ENCODE measurements at regions not wholly inside any gene's neighbourhood (a gene's known extent, or its start where the extent isn't known, plus 50 kb on each side); places are given as distances from the start of the nearest gene placed in this dataset.
"Not testable (repeated sequence)": the region's sequence is repeated elsewhere in the genome, so short reads cannot be mapped to it uniquely, and the experiment has no call there.

DNA sequence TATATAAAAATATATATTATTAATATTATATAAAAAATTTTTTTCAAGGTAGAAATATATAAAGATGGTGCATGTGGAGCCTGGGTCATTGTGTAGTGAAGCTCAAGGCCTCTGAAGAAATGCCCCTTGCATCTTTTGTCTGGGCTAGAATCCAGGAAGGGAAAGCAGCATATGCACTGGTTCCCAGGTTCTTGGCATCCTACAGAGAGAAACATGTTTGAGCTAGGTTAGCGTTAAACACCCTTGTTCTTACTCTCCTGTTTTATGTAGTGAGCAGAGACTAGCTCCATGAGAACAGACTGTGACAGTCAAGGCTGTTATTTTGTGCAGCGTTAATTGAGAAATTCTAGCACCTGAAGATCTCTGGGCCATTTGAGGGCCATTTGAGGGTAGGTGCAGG lies 116.1 kb downstream of the POM121L12 start:
- Histone ChIP-seq H3K79me2 (ENCODE audit: insufficient read depth, low read length) (no peaks in the 10 kb centered on the region), H3K27me3 (ENCODE audit: insufficient read depth, low read length) (no peaks in the 10 kb centered on the region), H3K4me1 (ENCODE audit: control insufficient read depth in 1 of 2, insufficient read depth in 2 of 2, low read length in 2 of 2) (no peaks in the 10 kb centered on the region), H3K9me2 (ENCODE audit: insufficient read depth) (no peaks in the 10 kb centered on the region), H4K20me1 (ENCODE audit: insufficient read depth) (no peaks in the 10 kb centered on the region), H3K9ac (ENCODE audit: low read length) (no peak overlapping the region), H3K27ac (ENCODE audit: low read depth, low read length) (no peak overlapping the region), H3K36me3 (ENCODE audit: control insufficient read depth in 1 of 2, insufficient read depth in 2 of 2, low read length in 2 of 2) (no peaks in the 10 kb centered on the region), H2AFZ (ENCODE audit: low read depth, low read length, poor library complexity, severe bottlenecking) (no peak overlapping the region), H3K4me3 (replicated peaks in 1 of 2; ENCODE audit: low read depth in 1 of 2, low read length in 2 of 2) (no peak overlapping the region), H3K4me2 (ENCODE audit: low read length) (no peak overlapping the region), H3K9me3 (ENCODE audit: control insufficient read depth in 1 of 2, insufficient read depth in 1 of 2, low read depth in 1 of 2, low read length in 2 of 2) (peaks cover 6 to 16% of the 10 kb centered on the region in 2 experiments; a peak in 2 of 4 replicates)
- TF ChIP-seq YY1 (IDR thresholded peaks at IDR 0.05; ENCODE audit: extremely low read depth, insufficient replicate concordance, low read depth, low read length): no peak
- no TSS peak for BruUV-seq (replicated peaks)
- RAD21 ChIA-PET (ENCODE audit: low non-redundant PET in 1 of 2, low total read pairs in 2 of 2, uncharacterized antibody in 2 of 2, unreplicated experiment in 2 of 2): no interaction called here
- intact Hi-C loops (cut with micrococcal nuclease): no loop called here
- ATAC-seq (no peak), DNase-seq (ENCODE audit: low read depth, low spot score) (no peak)
- CTCF ChIA-PET: no interaction called here
- POLR2A ChIA-PET: no interaction called here

DNA sequence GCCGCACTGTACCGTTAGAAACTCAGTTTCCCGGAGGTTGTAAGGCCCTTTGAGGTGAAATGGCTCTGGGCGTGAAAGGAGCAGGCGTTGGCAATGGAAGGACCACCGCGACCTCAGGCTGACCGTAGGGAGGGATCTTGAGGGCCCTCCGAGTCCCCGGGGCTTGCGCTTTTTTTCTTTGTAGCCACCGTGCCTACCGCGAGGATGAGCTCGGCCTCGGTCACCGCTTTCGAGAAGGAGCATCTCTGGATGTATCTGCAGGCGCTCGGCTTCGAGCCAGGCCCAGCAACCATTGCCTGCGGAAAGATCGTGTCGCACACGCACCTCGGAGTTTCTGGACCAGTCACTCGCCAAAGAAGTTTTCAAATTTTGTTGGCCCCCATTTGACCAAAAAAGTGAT lies 151.8 kb downstream of the POM121L12 start:
- H3K4me2 ChIP-seq (ENCODE audit: low read length); H2AFZ ChIP-seq (ENCODE audit: low read depth, low read length, poor library complexity, severe bottlenecking); H3K27me3 ChIP-seq (ENCODE audit: insufficient read depth, low read length); RAD21 ChIA-PET (ENCODE audit: low non-redundant PET in 1 of 2, low total read pairs in 2 of 2, uncharacterized antibody in 2 of 2, unreplicated experiment in 2 of 2); H3K79me2 ChIP-seq (ENCODE audit: insufficient read depth, low read length); H3K9ac ChIP-seq (ENCODE audit: low read length); H3K4me3 ChIP-seq (replicated peaks in 1 of 2; ENCODE audit: low read depth in 1 of 2, low read length in 2 of 2); H4K20me1 ChIP-seq (ENCODE audit: insufficient read depth); POLR2A ChIA-PET; intact Hi-C loops (cut with micrococcal nuclease); H3K4me1 ChIP-seq (ENCODE audit: control insufficient read depth in 1 of 2, insufficient read depth in 2 of 2, low read length in 2 of 2); DNase-seq (ENCODE audit: low read depth, low spot score); H3K36me3 ChIP-seq (ENCODE audit: control insufficient read depth in 1 of 2, insufficient read depth in 2 of 2, low read length in 2 of 2); H3K9me2 ChIP-seq (ENCODE audit: insufficient read depth); CTCF ChIA-PET; BruUV-seq (replicated peaks); H3K27ac ChIP-seq (ENCODE audit: low read depth, low read length); ATAC-seq: not testable (repeated sequence)
- H3K9me3 ChIP-seq (ENCODE audit: control insufficient read depth in 1 of 2, insufficient read depth in 1 of 2, low read depth in 1 of 2, low read length in 2 of 2): peaks cover 3 to 16% of the 10 kb centered on the region in 2 experiments; a peak in 2 of 4 replicates

DNA sequence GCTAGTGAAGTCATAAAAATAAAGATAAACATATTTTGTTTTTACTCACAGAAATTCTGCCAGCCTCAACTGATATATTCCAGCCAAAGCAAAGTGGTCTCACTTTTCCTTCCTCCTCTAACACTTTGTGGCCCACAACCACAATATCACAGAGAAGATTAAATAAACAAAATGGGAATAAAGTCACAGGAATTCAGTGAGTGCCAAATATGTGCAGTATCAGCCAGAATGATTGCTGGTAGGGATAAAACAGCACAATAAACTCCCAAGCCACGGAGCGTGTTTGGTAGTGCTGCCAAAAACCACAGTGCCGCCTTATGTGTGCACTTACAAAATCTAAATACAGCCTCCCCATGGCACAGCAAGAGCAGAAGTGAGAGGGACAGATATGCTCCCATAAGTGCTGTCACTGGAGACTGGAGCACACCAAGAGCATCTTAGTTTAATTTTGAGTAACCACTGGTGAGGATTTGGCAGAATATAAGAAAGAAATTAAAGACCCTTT lies 155.8 kb downstream of the POM121L12 start:
- Histone ChIP-seq H3K4me1 (ENCODE audit: control insufficient read depth in 1 of 2, insufficient read depth in 2 of 2, low read length in 2 of 2) (no peaks in the 10 kb centered on the region), H3K4me2 (ENCODE audit: low read length) (no peak overlapping the region), H3K9me3 (ENCODE audit: control insufficient read depth in 1 of 2, insufficient read depth in 1 of 2, low read depth in 1 of 2, low read length in 2 of 2) (peaks cover 0 to 15% of the 10 kb centered on the region in 2 experiments; a peak in 2 of 4 replicates), H3K27me3 (ENCODE audit: insufficient read depth, low read length) (no peaks in the 10 kb centered on the region), H4K20me1 (ENCODE audit: insufficient read depth) (no peaks in the 10 kb centered on the region), H3K9ac (ENCODE audit: low read length) (no peak overlapping the region), H3K79me2 (ENCODE audit: insufficient read depth, low read length) (no peaks in the 10 kb centered on the region), H3K36me3 (ENCODE audit: control insufficient read depth in 1 of 2, insufficient read depth in 2 of 2, low read length in 2 of 2) (no peaks in the 10 kb centered on the region), H2AFZ (ENCODE audit: low read depth, low read length, poor library complexity, severe bottlenecking) (no peak overlapping the region), H3K9me2 (ENCODE audit: insufficient read depth) (no peaks in the 10 kb centered on the region), H3K27ac (ENCODE audit: low read depth, low read length) (no peak overlapping the region), H3K4me3 (replicated peaks in 1 of 2; ENCODE audit: low read depth in 1 of 2, low read length in 2 of 2) (no peak overlapping the region)
- ChIA-PET POLR2A (no interaction called here), RAD21 (ENCODE audit: low non-redundant PET in 1 of 2, low total read pairs in 2 of 2, uncharacterized antibody in 2 of 2, unreplicated experiment in 2 of 2) (no interaction called here), CTCF (no interaction called here)
- DNase-seq (ENCODE audit: low read depth, low spot score) (no peak), ATAC-seq (no peak)
- intact Hi-C loops (cut with micrococcal nuclease): no loop called here
- no TSS peak for BruUV-seq (replicated peaks)
- TF ChIP-seq EGR1 (IDR thresholded peaks at IDR 0.05; ENCODE audit: low read depth): no peak
- TF ChIP-seq, protein P1, sequence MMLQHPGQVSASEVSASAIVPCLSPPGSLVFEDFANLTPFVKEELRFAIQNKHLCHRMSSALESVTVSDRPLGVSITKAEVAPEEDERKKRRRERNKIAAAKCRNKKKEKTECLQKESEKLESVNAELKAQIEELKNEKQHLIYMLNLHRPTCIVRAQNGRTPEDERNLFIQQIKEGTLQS (IDR thresholded peaks at IDR 0.05): no peak
- no peak for TF ChIP-seq ZFX (IDR thresholded peaks at IDR 0.05)
- TF ChIP-seq POLR2A (IDR thresholded peaks at IDR 0.05; ENCODE audit: borderline replicate concordance, extremely low read depth, insufficient read depth, insufficient read length): no peak
- no peak for TF ChIP-seq POLR2AphosphoS5 (IDR thresholded peaks at IDR 0.05; ENCODE audit: low read depth, low read length)
- TF ChIP-seq, protein P2, sequence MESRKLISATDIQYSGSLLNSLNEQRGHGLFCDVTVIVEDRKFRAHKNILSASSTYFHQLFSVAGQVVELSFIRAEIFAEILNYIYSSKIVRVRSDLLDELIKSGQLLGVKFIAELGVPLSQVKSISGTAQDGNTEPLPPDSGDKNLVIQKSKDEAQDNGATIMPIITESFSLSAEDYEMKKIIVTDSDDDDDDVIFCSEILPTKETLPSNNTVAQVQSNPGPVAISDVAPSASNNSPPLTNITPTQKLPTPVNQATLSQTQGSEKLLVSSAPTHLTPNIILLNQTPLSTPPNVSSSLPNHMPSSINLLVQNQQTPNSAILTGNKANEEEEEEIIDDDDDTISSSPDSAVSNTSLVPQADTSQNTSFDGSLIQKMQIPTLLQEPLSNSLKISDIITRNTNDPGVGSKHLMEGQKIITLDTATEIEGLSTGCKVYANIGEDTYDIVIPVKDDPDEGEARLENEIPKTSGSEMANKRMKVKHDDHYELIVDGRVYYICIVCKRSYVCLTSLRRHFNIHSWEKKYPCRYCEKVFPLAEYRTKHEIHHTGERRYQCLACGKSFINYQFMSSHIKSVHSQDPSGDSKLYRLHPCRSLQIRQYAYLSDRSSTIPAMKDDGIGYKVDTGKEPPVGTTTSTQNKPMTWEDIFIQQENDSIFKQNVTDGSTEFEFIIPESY (IDR thresholded peaks at IDR 0.05; ENCODE audit: extremely low read depth, insufficient replicate concordance, low read length): no peak
- no peak for TF ChIP-seq SP1 (IDR thresholded peaks at IDR 0.05; ENCODE audit: low read depth)
- TF ChIP-seq RAD21 (IDR thresholded peaks at IDR 0.05; ENCODE audit: low read depth): no peak
- TF ChIP-seq JUND (IDR thresholded peaks at IDR 0.05): no peak
- TF ChIP-seq SIN3A (IDR thresholded peaks at IDR 0.05; ENCODE audit: low read depth): no peak
- TF ChIP-seq EZH2phosphoT487 (IDR thresholded peaks at IDR 0.05; ENCODE audit: borderline replicate concordance): no peak

Measured in HCT116 (cell line).